SU-DHL-6 (cell line): ENCODE measurements at regions not wholly inside any gene's neighbourhood (a gene's known extent, or its start where the extent isn't known, plus 50 kb on each side); places are given as distances from the start of the nearest gene placed in this dataset.

Source experiments
- H2AFZ ChIP-seq: fragments of 200-600 bp; sonication (generic); 2 replicates; pipeline ENCODE4 v1.6.1; 2014; ENCODE audit warnings: low read depth, mild to moderate bottlenecking, moderate library complexity, mixed read lengths, antibody characterized with exemption, low read length; ENCODE audit not compliant: severe bottlenecking
- H3F3A ChIP-seq: fragments of 200-600 bp; shearing (Covaris generic); 2 replicates; pipeline ENCODE4 v1.6.0; 2016; ENCODE audit warnings: antibody characterized with exemption, mild to moderate bottlenecking; ENCODE audit not compliant: insufficient read depth
- H3K27ac ChIP-seq: fragments of 200-600 bp; sonication (generic); 2 replicates; pipeline ENCODE4 v1.5.1; 2016; ENCODE audit warnings: low read depth, mild to moderate bottlenecking, low read length, moderate library complexity, mixed read lengths
- H3K27me3 ChIP-seq: fragments of 200-600 bp; sonication (generic), shearing (Covaris generic); 2 replicates; pipeline ENCODE4 v1.6.0; 2014; ENCODE audit warnings: mild to moderate bottlenecking, low read length
- H3K36me3 ChIP-seq: fragments of 200-600 bp; sonication (generic); 2 replicates; pipeline ENCODE4 v1.6.1; 2014; ENCODE audit warnings: mild to moderate bottlenecking, low read length, mixed read lengths
- H3K4me2 ChIP-seq: fragments of 300-600, 200-600 bp; shearing (Covaris generic), sonication (generic); 2 replicates; pipeline ENCODE4 v1.6.0; 2014; ENCODE audit warnings: low read length, low read depth, mild to moderate bottlenecking; ENCODE audit not compliant: poor library complexity, severe bottlenecking
- H3K4me3 ChIP-seq: fragments of 200-600 bp; sonication (generic); 2 replicates; pipeline ENCODE4 v1.5.1; 2014; ENCODE audit warnings: antibody characterized with exemption, low read length, mild to moderate bottlenecking, mixed read lengths; ENCODE audit not compliant: insufficient read depth, poor library complexity, severe bottlenecking
- H3K79me2 ChIP-seq: fragments of 200-600 bp; sonication (generic); 2 replicates; pipeline ENCODE4 v1.6.1; 2014; ENCODE audit warnings: mild to moderate bottlenecking, low read length, moderate library complexity; ENCODE audit not compliant: insufficient read depth
- H3K9ac ChIP-seq: fragments of 200-600 bp; sonication (generic); 2 replicates; pipeline ENCODE4 v1.7.0; 2014; ENCODE audit warnings: mild to moderate bottlenecking, low read length
- H3K9me2 ChIP-seq: fragments of 200-600 bp; sonication (generic); replicated peaks from 2 replicates; pipeline ENCODE4 v1.6.1; 2014; ENCODE audit warnings: low read length; ENCODE audit not compliant: insufficient read depth
- H3K9me3 ChIP-seq: fragments of 200-600 bp; sonication (generic); 2 replicates; pipeline ENCODE4 v1.6.1; 2014; ENCODE audit warnings: low read length, mixed read lengths; ENCODE audit not compliant: insufficient read depth
- H4K20me1 ChIP-seq: fragments of 200-600 bp; sonication (generic); 2 replicates; pipeline ENCODE4 v1.6.1; 2014; ENCODE audit warnings: low read depth, mild to moderate bottlenecking, antibody characterized with exemption, low read length, moderate library complexity, mixed read lengths
- EZH2phosphoT487 ChIP-seq: fragments of 200-600 bp; sonication (generic), shearing (Covaris generic); conservative IDR thresholded peaks from 2 replicates; pipeline ENCODE4 v1.6.1; 2018; ENCODE audit warnings: mild to moderate bottlenecking, antibody characterized with exemption, low read length, moderate library complexity, mixed read lengths
- TF ChIP-seq, protein P1 (sequence below): fragments of 200-600 bp; sonication (generic); IDR thresholded peaks from one replicate; pipeline ENCODE4 v1.5.1; 2017; ENCODE audit warnings: antibody characterized with exemption, mild to moderate bottlenecking, low read length, moderate library complexity; ENCODE audit not compliant: insufficient read depth, poor library complexity, severe bottlenecking

DNA sequence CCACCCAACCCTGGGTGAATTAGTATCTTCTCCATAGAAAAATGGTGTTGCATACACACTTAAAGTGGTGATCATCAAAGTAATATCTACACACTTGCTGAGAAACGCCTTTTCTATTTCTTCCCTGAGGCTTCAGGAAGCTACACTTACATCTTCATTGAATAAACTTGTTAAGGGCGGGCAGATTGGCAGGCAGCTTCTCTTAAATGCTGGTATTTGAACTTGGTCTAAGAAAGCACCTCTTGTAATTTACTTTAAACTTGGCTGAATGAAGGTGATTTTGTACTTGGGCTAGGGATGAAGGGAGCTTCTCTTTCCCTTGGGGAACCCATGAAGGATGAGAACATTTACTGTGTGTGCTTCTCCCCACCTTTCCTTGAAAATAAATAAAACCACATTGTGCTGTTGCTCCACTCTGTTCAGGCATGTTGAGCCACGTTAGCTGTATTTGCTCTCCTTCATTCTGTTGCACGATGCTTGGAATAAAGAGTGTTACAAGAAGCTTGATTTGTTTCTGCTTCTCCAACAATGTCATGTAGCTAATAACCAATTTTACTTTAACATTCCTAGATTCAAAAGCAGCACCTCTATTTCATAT lies 430.1 kb downstream of the ANKRD50 start:
- Histone ChIP-seq H3K4me3 (no peak overlapping the region), H3F3A (no peaks in the 10 kb centered on the region), H3K79me2 (no peaks in the 10 kb centered on the region), H3K9me2 (no peaks in the 10 kb centered on the region), H2AFZ (no peak overlapping the region), H3K27ac (no peak overlapping the region), H3K4me2 (no peak overlapping the region), H3K9me3 (no peaks in the 10 kb centered on the region), H3K9ac (no peak overlapping the region), H3K36me3 (no peaks in the 10 kb centered on the region), H4K20me1 (no peaks in the 10 kb centered on the region), H3K27me3 (no peaks in the 10 kb centered on the region)
- TF ChIP-seq, protein P1, sequence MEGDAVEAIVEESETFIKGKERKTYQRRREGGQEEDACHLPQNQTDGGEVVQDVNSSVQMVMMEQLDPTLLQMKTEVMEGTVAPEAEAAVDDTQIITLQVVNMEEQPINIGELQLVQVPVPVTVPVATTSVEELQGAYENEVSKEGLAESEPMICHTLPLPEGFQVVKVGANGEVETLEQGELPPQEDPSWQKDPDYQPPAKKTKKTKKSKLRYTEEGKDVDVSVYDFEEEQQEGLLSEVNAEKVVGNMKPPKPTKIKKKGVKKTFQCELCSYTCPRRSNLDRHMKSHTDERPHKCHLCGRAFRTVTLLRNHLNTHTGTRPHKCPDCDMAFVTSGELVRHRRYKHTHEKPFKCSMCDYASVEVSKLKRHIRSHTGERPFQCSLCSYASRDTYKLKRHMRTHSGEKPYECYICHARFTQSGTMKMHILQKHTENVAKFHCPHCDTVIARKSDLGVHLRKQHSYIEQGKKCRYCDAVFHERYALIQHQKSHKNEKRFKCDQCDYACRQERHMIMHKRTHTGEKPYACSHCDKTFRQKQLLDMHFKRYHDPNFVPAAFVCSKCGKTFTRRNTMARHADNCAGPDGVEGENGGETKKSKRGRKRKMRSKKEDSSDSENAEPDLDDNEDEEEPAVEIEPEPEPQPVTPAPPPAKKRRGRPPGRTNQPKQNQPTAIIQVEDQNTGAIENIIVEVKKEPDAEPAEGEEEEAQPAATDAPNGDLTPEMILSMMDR = no peak
- no peak for TF ChIP-seq EZH2phosphoT487

DNA sequence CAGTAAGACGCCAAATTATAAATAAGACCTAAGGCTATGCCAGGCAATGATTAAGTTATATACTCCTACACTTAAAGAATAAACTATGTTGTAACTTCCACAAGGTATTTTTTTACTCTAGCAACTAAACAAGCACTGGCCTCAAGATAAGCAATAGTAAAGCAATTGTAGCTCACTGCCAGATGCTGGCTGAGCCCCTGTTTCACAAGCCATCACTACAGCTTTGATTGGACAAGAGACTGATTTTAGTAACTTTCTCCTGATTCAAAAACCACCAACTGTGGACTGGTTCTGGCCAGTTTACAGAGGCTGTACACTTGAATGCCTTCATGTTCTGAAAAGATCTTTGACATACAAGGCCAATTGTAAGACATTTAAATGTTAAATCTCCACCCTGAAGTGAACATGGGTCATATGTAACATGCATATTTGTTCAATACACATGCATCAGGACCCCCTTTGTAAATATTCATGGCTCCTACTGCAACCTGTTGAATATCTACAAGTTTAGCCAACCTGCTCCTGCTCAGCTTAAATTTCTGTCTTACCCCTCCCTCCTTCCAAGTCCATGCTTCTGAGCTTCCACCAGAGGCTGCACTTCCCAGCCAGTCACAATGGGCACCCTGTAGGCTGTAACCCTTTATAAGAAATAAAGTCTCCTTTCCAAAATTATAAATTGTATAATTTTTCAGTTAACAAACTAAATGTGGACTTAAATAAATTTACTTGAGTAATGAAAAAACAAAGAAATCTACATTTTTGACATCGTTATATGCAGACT lies 423.6 kb downstream of the ANKRD50 start:
- Histone ChIP-seq H3K4me2 (no peak overlapping the region), H3K27ac (no peak overlapping the region), H3K9ac (no peak overlapping the region), H4K20me1 (no peaks in the 10 kb centered on the region), H2AFZ (no peak overlapping the region), H3K9me2 (no peaks in the 10 kb centered on the region), H3K27me3 (no peaks in the 10 kb centered on the region), H3K9me3 (no peaks in the 10 kb centered on the region), H3K79me2 (no peaks in the 10 kb centered on the region), H3K4me3 (no peak overlapping the region), H3F3A (no peaks in the 10 kb centered on the region), H3K36me3 (no peaks in the 10 kb centered on the region)
- TF ChIP-seq, protein P1 = no peak
- TF ChIP-seq EZH2phosphoT487 = no peak

DNA sequence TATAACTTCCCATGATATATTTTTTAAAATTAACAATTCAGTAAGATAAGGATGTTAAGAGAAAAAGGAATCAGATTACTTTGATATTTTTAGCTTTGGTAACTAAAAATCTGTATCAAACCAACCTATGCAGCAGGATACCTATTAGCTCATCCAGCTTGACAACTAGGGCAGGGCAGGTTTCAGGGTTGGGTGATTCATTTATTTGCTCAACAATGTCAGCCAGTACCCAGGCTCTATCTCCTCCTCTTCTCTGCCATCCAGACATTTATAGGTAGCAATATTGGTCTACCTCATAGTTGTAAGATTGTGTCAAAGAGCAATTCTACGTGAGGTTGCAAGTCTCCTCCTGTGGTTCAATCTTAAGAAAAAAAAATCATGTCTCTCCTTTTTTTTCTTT lies 421.9 kb downstream of the ANKRD50 start:
- H3K4me3 ChIP-seq = no peak overlapping the region
- H3K9me2 ChIP-seq = no peaks in the 10 kb centered on the region
- no peak for TF ChIP-seq EZH2phosphoT487
- TF ChIP-seq, protein P1 = no peak
- no peaks in the 10 kb centered on the region for H4K20me1 ChIP-seq
- H3K9me3 ChIP-seq = no peaks in the 10 kb centered on the region
- no peak overlapping the region for H3K27ac ChIP-seq
- H3K79me2 ChIP-seq = no peaks in the 10 kb centered on the region
- no peaks in the 10 kb centered on the region for H3F3A ChIP-seq
- H3K4me2 ChIP-seq = no peak overlapping the region
- H3K9ac ChIP-seq = no peak overlapping the region
- no peaks in the 10 kb centered on the region for H3K36me3 ChIP-seq
- H3K27me3 ChIP-seq = no peaks in the 10 kb centered on the region
- H2AFZ ChIP-seq = no peak overlapping the region
